LNCAP (cell line): ENCODE measurements at regions not wholly inside any gene's neighbourhood (a gene's known extent, or its start where the extent isn't known, plus 50 kb on each side); places are given as distances from the start of the nearest gene placed in this dataset.

Source experiments
- TF ChIP-seq, protein P1 (sequence below): fragments of 450-650 bp; IDR thresholded peaks from 2 replicates; pipeline ENCODE4 v1.5.1; 2017; ENCODE audit warnings: mild to moderate bottlenecking

DNA sequence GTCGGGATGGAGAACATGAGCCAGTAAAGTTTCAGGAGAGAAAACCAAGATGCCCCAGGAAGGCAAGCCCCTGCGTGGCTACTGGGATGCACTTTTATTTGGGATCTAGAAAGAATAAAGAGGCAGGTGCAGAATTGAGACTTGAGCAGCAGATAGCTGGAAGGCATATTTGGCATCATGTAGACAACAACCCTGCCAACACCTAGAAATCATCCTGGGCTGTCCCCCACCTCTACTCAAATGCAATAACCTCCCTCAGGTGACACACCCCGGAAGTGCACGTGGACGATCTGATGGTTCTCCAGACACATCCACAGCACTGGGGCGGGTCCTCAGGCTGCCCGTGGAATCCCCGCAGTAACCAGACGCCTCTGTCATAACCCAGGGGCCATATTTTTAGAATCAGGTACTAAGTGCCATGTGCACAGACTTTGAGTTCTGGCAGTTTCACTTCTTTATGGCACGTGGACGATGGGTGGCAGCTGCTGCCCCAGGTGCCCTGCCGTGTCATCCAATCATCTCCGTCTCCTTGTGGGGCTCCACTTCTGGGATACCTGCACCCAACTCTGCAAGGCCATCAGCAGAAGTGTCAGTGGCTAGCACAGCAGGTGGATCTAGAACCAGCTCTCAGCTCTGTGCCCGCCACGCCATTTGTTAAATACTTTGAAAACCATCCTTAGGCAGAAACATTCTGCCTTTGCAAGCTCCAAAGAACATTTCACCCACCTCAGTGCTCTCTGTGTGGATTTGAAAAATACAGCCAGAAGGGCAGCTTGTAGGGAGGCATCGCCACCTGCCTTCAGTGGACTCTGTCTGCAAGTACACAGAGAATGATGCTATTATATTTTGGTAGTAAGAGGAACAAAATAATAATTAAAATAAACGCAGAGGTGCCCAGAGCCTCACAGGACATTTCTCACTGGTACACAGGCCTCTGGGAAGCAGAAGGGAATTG, 771.7 kb upstream of the TMEM132C start:
- TF ChIP-seq, protein P1, sequence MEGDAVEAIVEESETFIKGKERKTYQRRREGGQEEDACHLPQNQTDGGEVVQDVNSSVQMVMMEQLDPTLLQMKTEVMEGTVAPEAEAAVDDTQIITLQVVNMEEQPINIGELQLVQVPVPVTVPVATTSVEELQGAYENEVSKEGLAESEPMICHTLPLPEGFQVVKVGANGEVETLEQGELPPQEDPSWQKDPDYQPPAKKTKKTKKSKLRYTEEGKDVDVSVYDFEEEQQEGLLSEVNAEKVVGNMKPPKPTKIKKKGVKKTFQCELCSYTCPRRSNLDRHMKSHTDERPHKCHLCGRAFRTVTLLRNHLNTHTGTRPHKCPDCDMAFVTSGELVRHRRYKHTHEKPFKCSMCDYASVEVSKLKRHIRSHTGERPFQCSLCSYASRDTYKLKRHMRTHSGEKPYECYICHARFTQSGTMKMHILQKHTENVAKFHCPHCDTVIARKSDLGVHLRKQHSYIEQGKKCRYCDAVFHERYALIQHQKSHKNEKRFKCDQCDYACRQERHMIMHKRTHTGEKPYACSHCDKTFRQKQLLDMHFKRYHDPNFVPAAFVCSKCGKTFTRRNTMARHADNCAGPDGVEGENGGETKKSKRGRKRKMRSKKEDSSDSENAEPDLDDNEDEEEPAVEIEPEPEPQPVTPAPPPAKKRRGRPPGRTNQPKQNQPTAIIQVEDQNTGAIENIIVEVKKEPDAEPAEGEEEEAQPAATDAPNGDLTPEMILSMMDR = no peak

GRCh38 chr12:127496255-127496654, 770.7 kb upstream of the TMEM132C start:
- TF ChIP-seq, protein P1 = no peak

DNA sequence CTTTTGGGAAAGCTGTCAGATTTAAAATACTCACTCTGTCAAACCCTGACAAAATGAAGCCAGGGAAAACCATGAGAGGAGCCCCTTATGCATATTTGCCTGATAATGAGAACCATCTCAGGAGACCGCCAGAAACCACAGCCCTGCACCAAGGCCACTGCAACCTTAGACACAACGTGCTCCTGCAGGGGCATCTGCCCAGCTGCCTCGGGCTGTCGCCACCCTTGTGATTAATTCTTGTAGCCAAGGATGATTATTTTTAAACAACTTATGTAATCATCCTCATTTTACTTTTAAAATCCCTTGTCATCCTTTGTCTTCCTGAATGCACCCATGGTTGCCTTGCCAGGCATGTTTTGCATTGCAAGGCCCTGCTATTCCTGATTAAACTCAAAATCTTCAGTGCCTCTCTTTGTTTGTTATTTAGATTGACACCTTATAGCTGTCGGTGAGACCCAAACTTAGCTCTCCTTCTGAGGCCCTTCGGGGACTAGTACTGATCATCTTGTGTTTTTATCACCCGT, 766.4 kb upstream of the TMEM132C start:
- TF ChIP-seq, protein P1 = no peak

DNA sequence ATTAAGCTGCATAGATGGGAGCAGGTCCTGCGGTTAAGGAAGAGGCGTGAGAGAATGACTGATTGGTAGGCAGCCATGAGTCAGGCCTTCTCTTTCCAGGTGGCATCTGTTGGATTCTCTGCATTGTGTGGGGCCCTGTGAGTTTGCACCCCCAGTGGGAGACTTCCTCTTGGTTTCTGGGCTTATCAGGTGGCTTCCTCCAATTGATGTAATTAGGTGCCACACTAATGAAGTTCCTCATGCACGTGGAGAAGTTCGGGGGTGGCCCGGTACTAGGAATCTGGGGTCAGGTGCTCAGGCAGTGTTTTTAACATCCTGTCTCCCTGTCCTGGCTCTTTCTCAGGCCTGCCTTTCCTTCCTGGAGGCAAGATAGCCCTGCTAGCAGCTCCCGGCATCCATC, 765.1 kb upstream of the TMEM132C start:
- TF ChIP-seq, protein P1 = no peak

GRCh38 chr12:127503246-127503645, 763.7 kb upstream of the TMEM132C start:
- TF ChIP-seq, protein P1 = no peak

DNA sequence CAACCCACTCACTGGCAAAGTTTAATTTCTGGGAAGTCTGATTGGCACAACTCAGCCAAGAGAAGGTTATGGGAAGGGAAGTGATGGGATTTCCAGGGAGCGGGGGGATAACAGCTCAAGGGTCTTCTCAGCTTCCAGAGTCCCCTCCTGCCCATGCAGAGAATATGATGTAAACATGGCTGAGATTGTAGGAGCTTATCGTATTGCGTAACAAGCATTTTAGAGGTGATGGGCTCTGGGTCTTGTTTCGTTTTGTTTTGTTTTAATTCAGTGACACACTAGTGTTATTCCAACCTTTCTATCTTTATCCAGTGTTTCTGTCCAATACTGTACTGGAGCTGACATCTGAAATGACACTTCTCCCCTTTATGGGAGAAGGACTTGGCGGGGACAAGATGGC, 762.1 kb upstream of the TMEM132C start:
- TF ChIP-seq, protein P1 = no peak

GRCh38 chr12:127507341-127507740, 759.6 kb upstream of the TMEM132C start:
- TF ChIP-seq, protein P1 = no peak
